Smooth muscle cell (in vitro differentiated cells): ENCODE measurements at regions not wholly inside any gene's neighbourhood (a gene's known extent, or its start where the extent isn't known, plus 50 kb on each side); places are given as distances from the start of the nearest gene placed in this dataset.

Experiments
- DNase-seq: peaks from one replicate; lab custom pipeline; 2025; ENCODE audit not compliant: unreplicated experiment; lab: John Stamatoyannopoulos, UW
- H2AFZ ChIP-seq: fragments of 200-600 bp; sonication (generic); 2 replicates; pipeline ENCODE4 v1.6.0; 2016; ENCODE audit warnings: antibody characterized with exemption, low read depth, mild to moderate bottlenecking
- H3F3A ChIP-seq: fragments of 200-600 bp; sonication (generic); 2 replicates; pipeline ENCODE4 v1.6.0; 2017; ENCODE audit warnings: antibody characterized with exemption, low read depth
- H3K27ac ChIP-seq: fragments of 200-600 bp; sonication (generic); 2 replicates; pipeline ENCODE4 v1.5.1; 2016; ENCODE audit warnings: low read depth, mild to moderate bottlenecking
- H3K27me3 ChIP-seq: fragments of 200-600 bp; sonication (generic); 2 replicates; pipeline ENCODE4 v1.6.1; 2016; ENCODE audit warnings: low read depth, mild to moderate bottlenecking
- H3K36me3 ChIP-seq: fragments of 200-600 bp; sonication (generic); 2 replicates; pipeline ENCODE4 v1.5.1; 2016; ENCODE audit warnings: low read depth
- H3K4me1 ChIP-seq: fragments of 200-600 bp; sonication (generic); 2 replicates; pipeline ENCODE4 v1.5.1; 2016; ENCODE audit warnings: low read depth
- H3K4me2 ChIP-seq: fragments of 200-600 bp; sonication (generic); 2 replicates; pipeline ENCODE4 v1.6.0; 2016; ENCODE audit warnings: mild to moderate bottlenecking
- H3K4me3 ChIP-seq: fragments of 200-600 bp; sonication (generic); 2 replicates; pipeline ENCODE4 v1.5.1; 2016; ENCODE audit warnings: mild to moderate bottlenecking
- H3K79me2 ChIP-seq: fragments of 200-600 bp; sonication (generic); 2 replicates; pipeline ENCODE4 v1.6.0; 2016; ENCODE audit warnings: low read depth, mild to moderate bottlenecking
- H3K9ac ChIP-seq: fragments of 200-600 bp; sonication (generic); 2 replicates; pipeline ENCODE4 v1.6.0; 2016; ENCODE audit warnings: low read depth
- H3K9me3 ChIP-seq: fragments of 200-600 bp; sonication (generic); replicated peaks from 2 replicates; pipeline ENCODE4 v1.5.1; 2016; ENCODE audit warnings: low read depth
- H4K20me1 ChIP-seq: fragments of 200-600 bp; sonication (generic); 2 replicates; pipeline ENCODE4 v1.6.0; 2016; ENCODE audit warnings: low read depth
- CTCF ChIP-seq: fragments of 200-600 bp; sonication (generic); IDR thresholded peaks from 2 replicates; pipeline ENCODE4 v1.5.1; 2017; ENCODE audit warnings: borderline replicate concordance, mild to moderate bottlenecking, antibody characterized with exemption; ENCODE audit not compliant: insufficient read depth, poor library complexity, severe bottlenecking
- WGBS: methylation state at CpG from one replicate; pipeline ENCODE4 v1.1.7; 2016; ENCODE audit warnings: low lambda C conversion rate; 5-methylcytosine and 5-hydroxymethylcytosine counted together

GRCh38 chr2:189386741-189387140 lies 54.5 kb upstream of the WDR75 start:
- H3K36me3 ChIP-seq, result no peaks in the 10 kb centered on the region
- H3K4me2 ChIP-seq, result no peak overlapping the region
- TF ChIP-seq CTCF, result no peak
- H3K27ac ChIP-seq, result no peak overlapping the region
- no peaks in the 10 kb centered on the region for H3F3A ChIP-seq
- no peak overlapping the region for H3K9ac ChIP-seq
- H4K20me1 ChIP-seq, result no peaks in the 10 kb centered on the region
- 99% methylated on average over 3 of the region's 3 CpGs for WGBS
- H3K79me2 ChIP-seq, result no peaks in the 10 kb centered on the region
- no peak overlapping the region for H2AFZ ChIP-seq
- H3K4me3 ChIP-seq, result no peak overlapping the region
- no peaks in the 10 kb centered on the region for H3K9me3 ChIP-seq
- no peak for DNase-seq
- H3K27me3 ChIP-seq, result no peaks in the 10 kb centered on the region
- no peaks in the 10 kb centered on the region for H3K4me1 ChIP-seq

- no peaks in the 10 kb centered on the region for H3K36me3 ChIP-seq
- no peak for TF ChIP-seq CTCF
- peak overlapping the region; percentile 82 for H2AFZ ChIP-seq
- H3K4me3 ChIP-seq, result no peak overlapping the region
- no peaks in the 10 kb centered on the region for H3K79me2 ChIP-seq
- H3K9ac ChIP-seq, result no peak overlapping the region
- H3K4me1 ChIP-seq, result peaks cover 17% of the 10 kb centered on the region
- no peaks in the 10 kb centered on the region for H3K27me3 ChIP-seq
- no peaks in the 10 kb centered on the region for H4K20me1 ChIP-seq
- H3F3A ChIP-seq, result peaks cover 7% of the 10 kb centered on the region
- H3K9me3 ChIP-seq, result no peaks in the 10 kb centered on the region
- WGBS, result 34% methylated on average over 3 of the region's 3 CpGs
- no peak for DNase-seq
- peak overlapping the region; percentile 4 for H3K4me2 ChIP-seq
- peak overlapping the region; percentile 3 for H3K27ac ChIP-seq
Measured at GRCh38 chr2:189391201-189391600, 50.1 kb upstream of the WDR75 start.
